GM12864 (cell line): ENCODE measurements at regions not wholly inside any gene's neighbourhood (a gene's known extent, or its start where the extent isn't known, plus 50 kb on each side); places are given as distances from the start of the nearest gene placed in this dataset.

ENCODE experiments used
- DNase-seq: peaks from one replicate; pipeline ENCODE4 v3.0.0-alpha.2; 2011; ENCODE audit warnings: low read depth
- H3K4me3 ChIP-seq: 2 replicates; pipeline ENCODE4 v1.5.1; 2011; ENCODE audit warnings: mild to moderate bottlenecking, low read depth, low read length, control low read depth
- CTCF ChIP-seq: IDR thresholded peaks from 2 replicates; pipeline ENCODE4 v1.5.1; 2011; ENCODE audit warnings: low read depth, mild to moderate bottlenecking, moderate library complexity, low read length, control low read depth, inconsistent platforms; ENCODE audit errors: missing control alignments

DNA sequence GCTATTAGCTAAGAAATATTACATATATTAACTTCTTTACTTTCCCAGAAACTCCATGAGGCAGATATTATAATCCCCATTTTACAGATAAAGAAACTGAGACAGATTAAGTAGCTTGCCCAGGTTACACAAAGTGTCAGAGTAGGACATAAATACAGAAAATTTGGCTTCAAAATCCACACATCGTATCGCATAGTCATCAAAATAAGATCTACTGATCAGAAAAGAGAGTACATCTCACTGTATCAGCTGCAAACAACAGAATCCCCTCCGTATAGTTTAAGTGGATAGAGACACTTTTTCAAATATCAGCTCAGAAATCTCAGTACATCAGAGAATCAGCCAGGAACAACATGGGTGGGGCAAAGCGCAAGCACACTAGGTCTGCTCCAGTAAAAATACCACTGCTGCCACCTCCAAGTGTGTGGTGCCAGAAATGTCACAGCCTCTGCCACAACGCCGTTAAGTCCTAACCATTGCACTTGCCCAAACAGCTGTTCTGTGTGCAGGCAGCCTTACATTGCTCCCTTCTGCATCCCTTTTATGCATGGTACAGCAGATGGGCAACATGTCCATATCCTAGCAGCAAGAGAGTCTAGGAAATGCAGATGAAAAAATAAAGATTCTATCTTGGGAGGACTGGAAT is 204.8 kb downstream of the KLF12 start:
- no peak for TF ChIP-seq CTCF
- H3K4me3 ChIP-seq = no peak overlapping the region
- no peak for DNase-seq

DNA sequence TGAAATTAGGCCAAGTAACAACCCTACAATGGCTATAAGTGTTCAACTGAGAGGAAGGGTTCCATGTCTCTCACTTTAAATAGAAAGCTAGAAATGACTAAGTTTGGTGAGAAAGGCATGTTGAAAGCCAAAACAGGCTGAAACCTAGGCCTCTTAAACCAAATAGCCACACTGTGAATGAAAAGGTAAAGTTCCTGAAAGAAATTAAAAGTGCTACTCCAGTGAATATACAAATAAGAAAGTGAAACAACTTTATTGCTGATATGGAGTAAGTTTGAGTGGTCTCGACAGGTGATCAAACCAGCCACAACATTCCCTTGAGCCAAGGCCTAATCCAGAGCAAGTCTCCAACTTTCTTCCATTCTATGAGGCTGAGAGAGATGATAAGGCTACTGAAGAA is 209.6 kb downstream of the KLF12 start:
- TF ChIP-seq CTCF = no peak
- no peak overlapping the region for H3K4me3 ChIP-seq
- DNase-seq = peak; percentile 31

DNA sequence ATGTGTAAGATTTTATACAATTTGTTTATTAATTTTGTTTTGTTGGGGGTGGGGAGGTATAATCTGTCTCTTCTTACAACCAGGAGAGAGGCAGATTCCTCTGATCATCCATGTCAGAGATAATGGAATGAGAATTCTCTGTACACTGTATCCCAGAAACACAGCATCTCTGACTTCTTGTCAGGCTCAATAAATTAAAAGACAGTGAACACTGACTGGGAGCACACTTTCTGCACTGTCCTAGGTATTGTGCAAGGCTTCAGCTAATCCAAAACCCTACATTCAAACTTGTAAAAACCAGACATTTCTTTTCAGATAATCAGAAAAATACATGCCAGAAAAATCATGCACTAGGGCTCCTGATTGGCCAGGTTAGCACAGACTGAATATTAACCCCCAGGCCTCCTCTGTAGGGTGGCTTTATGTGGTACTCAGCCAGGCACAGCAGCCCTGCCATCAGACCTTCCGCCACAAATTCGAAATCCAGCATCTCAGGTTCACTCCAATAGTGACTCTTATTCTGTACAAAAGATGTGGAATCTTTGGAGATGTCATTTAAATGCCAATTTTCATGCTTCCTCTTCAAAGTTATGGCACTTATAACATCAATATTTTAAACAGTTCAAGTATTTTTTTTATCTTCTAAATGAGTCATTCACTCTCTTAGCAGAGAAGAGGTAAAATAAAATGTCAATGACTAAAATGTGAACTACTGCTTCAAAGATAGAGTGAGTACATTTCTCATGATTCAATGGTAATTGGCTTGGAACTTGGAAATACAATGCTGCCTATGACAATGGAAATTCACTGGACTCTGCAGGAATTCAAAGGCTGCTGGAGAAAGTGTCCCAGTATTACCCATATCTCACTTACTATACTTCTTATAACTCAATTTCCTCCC is 211.5 kb downstream of the KLF12 start:
- DNase-seq = no peak
- no peak overlapping the region for H3K4me3 ChIP-seq
- no peak for TF ChIP-seq CTCF

DNA sequence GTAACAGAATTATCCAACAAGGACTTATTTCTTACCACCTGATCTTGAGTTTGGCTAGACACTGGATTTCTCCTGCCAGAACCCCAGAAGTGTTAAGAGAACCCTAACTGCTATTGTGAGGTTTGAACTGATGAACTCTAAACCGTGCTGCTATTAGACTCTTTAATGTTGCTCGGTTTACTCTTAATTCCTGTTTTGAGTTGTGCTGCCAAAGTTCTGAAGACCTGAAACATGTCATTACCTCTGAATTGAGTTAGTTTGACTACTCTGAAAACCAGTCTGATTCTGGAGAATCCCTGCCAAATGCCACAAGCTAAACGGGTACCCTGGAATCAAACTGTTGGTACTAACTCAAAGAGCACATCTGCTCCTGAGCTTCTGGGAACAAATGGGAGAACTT is 215.5 kb downstream of the KLF12 start:
- TF ChIP-seq CTCF = no peak
- DNase-seq = no peak

GRCh38 chr13:73913751-73914518 is 220.3 kb downstream of the KLF12 start:
- no peak overlapping the region for H3K4me3 ChIP-seq
- no peak for TF ChIP-seq CTCF
- no peak for DNase-seq

More for the DNA sequence above, 215.5 kb downstream of the KLF12 start:
- H3K4me3 ChIP-seq = no peak overlapping the region

- TF ChIP-seq CTCF = no peak
- no peak for DNase-seq
- H3K4me3 ChIP-seq = no peak overlapping the region
Observed at GRCh38 chr13:73913079-73913740, 221.0 kb downstream of the KLF12 start.
